ENCODE measurements at regions not wholly inside any gene's neighbourhood (a gene's known extent, or its start where the extent isn't known, plus 50 kb on each side); places are given as distances from the start of the nearest gene placed in this dataset.
A peak's percentile ranks its signal among the peaks of the same experiment; 100 is the strongest.

GRCh38 chr10:78630944-78631838 lies 437.6 kb upstream of the ZMIZ1 start:
- Mint-ChIP-seq H3K4me3 (no peak overlapping the region), H3K27ac (peak overlapping the region in 1 of 6 donors; percentile 62)

GRCh38 chr10:78634389-78634815 lies 434.4 kb upstream of the ZMIZ1 start:
- Mint-ChIP-seq H3K27ac (no peak overlapping the region), H3K4me1 (peaks cover 0 to 6% (median under 1%) of the 10 kb centered on the region in 3 donors), H3K27me3 (peaks cover 0 to 7% (median 0%) of the 10 kb centered on the region in 3 donors)

More at GRCh38 chr10:78630944-78631838, 437.6 kb upstream of the ZMIZ1 start:
- ATAC-seq (ENCODE audit: low read depth in 2 of 2): no peak
- H3K36me3 Mint-ChIP-seq: no peaks in the 10 kb centered on the region
- peaks cover 0 to 11% (median 3%) of the 10 kb centered on the region in 3 donors for H3K4me1 Mint-ChIP-seq
- no peak for DNase-seq
- peaks cover 0 to 14% (median 6%) of the 10 kb centered on the region in 3 donors for H3K27me3 Mint-ChIP-seq
- no peaks in the 10 kb centered on the region for H3K9me3 Mint-ChIP-seq

GRCh38 chr10:78634835-78635234 lies 433.9 kb upstream of the ZMIZ1 start:
- ATAC-seq (ENCODE audit: low read depth in 2 of 2) (no peak), DNase-seq (no peak)
- Mint-ChIP-seq H3K9me3 (no peaks in the 10 kb centered on the region), H3K36me3 (no peaks in the 10 kb centered on the region), H3K4me3 (no peak overlapping the region), H3K27ac (no peak overlapping the region), H3K4me1 (peaks cover 0 to 6% (median 0%) of the 10 kb centered on the region in 3 donors), H3K27me3 (peaks cover 0 to 7% (median 0%) of the 10 kb centered on the region in 3 donors)

More at GRCh38 chr10:78634389-78634815, 434.4 kb upstream of the ZMIZ1 start:
- ATAC-seq (ENCODE audit: low read depth in 2 of 2) (no peak), DNase-seq (no peak)
- H3K9me3 Mint-ChIP-seq: no peaks in the 10 kb centered on the region
- H3K4me3 Mint-ChIP-seq: no peak overlapping the region
- no peaks in the 10 kb centered on the region for H3K36me3 Mint-ChIP-seq

- DNase-seq: no peak
- Mint-ChIP-seq H3K4me3 (no peak overlapping the region), H3K27me3 (peaks cover 0 to 7% (median 0%) of the 10 kb centered on the region in 3 donors), H3K27ac (no peak overlapping the region), H3K9me3 (peaks cover 0 to 5% (median 1%) of the 10 kb centered on the region in 7 donors), H3K4me1 (peaks cover 6 to 9% (median 9%) of the 10 kb centered on the region in 3 donors), H3K36me3 (no peaks in the 10 kb centered on the region)
- no peak for ATAC-seq (ENCODE audit: low read depth in 2 of 2)
Observed at GRCh38 chr10:78639629-78640028, 429.1 kb upstream of the ZMIZ1 start.

- Mint-ChIP-seq H3K4me3 (no peak overlapping the region), H3K27me3 (peaks cover 0 to 7% (median 0%) of the 10 kb centered on the region in 3 donors), H3K9me3 (peaks cover 0 to 12% (median 6%) of the 10 kb centered on the region in 7 donors), H3K36me3 (no peaks in the 10 kb centered on the region), H3K4me1 (peaks cover 6 to 9% (median 8%) of the 10 kb centered on the region in 3 donors), H3K27ac (peak overlapping the region in 1 of 6 donors; percentile 8)
- no peak for DNase-seq
- ATAC-seq (ENCODE audit: low read depth in 2 of 2): peak; percentile 55 to 56
Observed at GRCh38 chr10:78640796-78641636, 427.8 kb upstream of the ZMIZ1 start.

GRCh38 chr10:78641693-78642092 lies 427.1 kb upstream of the ZMIZ1 start:
- Mint-ChIP-seq H3K27ac (peak overlapping the region in 1 of 6 donors; percentile 11), H3K9me3 (peaks cover 0 to 12% (median 6%) of the 10 kb centered on the region in 7 donors), H3K36me3 (no peaks in the 10 kb centered on the region), H3K4me3 (no peak overlapping the region), H3K4me1 (peaks cover 6 to 9% (median 8%) of the 10 kb centered on the region in 3 donors), H3K27me3 (peaks cover 0 to 7% (median 0%) of the 10 kb centered on the region in 3 donors)
- no peak for ATAC-seq (ENCODE audit: low read depth in 2 of 2)
- DNase-seq: no peak

- H3K4me3 Mint-ChIP-seq: no peak overlapping the region
- no peak overlapping the region for H3K27ac Mint-ChIP-seq
- DNase-seq (no peak), ATAC-seq (ENCODE audit: low read depth in 2 of 2) (no peak)
- no peaks in the 10 kb centered on the region for H3K36me3 Mint-ChIP-seq
- H3K4me1 Mint-ChIP-seq: peaks cover 6 to 9% (median 8%) of the 10 kb centered on the region in 3 donors
- peaks cover 0 to 4% (median 3%) of the 10 kb centered on the region in 3 donors for H3K27me3 Mint-ChIP-seq
- peaks cover 0 to 12% (median 6%) of the 10 kb centered on the region in 7 donors for H3K9me3 Mint-ChIP-seq
Observed at GRCh38 chr10:78642269-78642816, 426.4 kb upstream of the ZMIZ1 start.

GRCh38 chr10:78643513-78643912 lies 425.3 kb upstream of the ZMIZ1 start:
- no peak overlapping the region for H3K4me3 Mint-ChIP-seq
- peaks cover 0 to 12% (median 6%) of the 10 kb centered on the region in 7 donors for H3K9me3 Mint-ChIP-seq
- H3K27me3 Mint-ChIP-seq: peaks cover 0 to 14% (median 8%) of the 10 kb centered on the region in 3 donors
- ATAC-seq (ENCODE audit: low read depth in 2 of 2) (no peak), DNase-seq (no peak)
- peaks cover 6 to 9% (median 8%) of the 10 kb centered on the region in 3 donors for H3K4me1 Mint-ChIP-seq
- H3K27ac Mint-ChIP-seq: peak overlapping the region in 1 of 6 donors; percentile 49
- no peaks in the 10 kb centered on the region for H3K36me3 Mint-ChIP-seq

- no peak overlapping the region for H3K4me3 Mint-ChIP-seq
- ATAC-seq (ENCODE audit: low read depth in 2 of 2): no peak
- no peak overlapping the region for H3K27ac Mint-ChIP-seq
- peaks cover 3 to 18% (median 11%) of the 10 kb centered on the region in 3 donors for H3K27me3 Mint-ChIP-seq
- DNase-seq: no peak
- H3K4me1 Mint-ChIP-seq: peaks cover 6 to 9% (median 8%) of the 10 kb centered on the region in 3 donors
- H3K36me3 Mint-ChIP-seq: no peaks in the 10 kb centered on the region
- peaks cover 0 to 12% (median 6%) of the 10 kb centered on the region in 7 donors for H3K9me3 Mint-ChIP-seq
Observed at GRCh38 chr10:78644550-78644949, 424.2 kb upstream of the ZMIZ1 start.

- ATAC-seq (ENCODE audit: low read depth in 2 of 2): no peak
- Mint-ChIP-seq H3K27ac (no peak overlapping the region), H3K9me3 (peaks cover 0 to 12% (median 6%) of the 10 kb centered on the region in 7 donors)
Observed at GRCh38 chr10:78645169-78645686, 423.5 kb upstream of the ZMIZ1 start.

GRCh38 chr10:78645975-78646374 lies 422.8 kb upstream of the ZMIZ1 start:
- Mint-ChIP-seq H3K27me3 (peaks cover 5 to 29% (median 14%) of the 10 kb centered on the region in 3 donors), H3K9me3 (peaks cover 0 to 12% (median 6%) of the 10 kb centered on the region in 7 donors), H3K27ac (no peak overlapping the region), H3K4me3 (no peak overlapping the region), H3K4me1 (peaks cover 6 to 9% (median 8%) of the 10 kb centered on the region in 3 donors), H3K36me3 (no peaks in the 10 kb centered on the region)
- ATAC-seq (ENCODE audit: low read depth in 2 of 2) (no peak), DNase-seq (no peak)

More at GRCh38 chr10:78645169-78645686, 423.5 kb upstream of the ZMIZ1 start:
- no peak for DNase-seq
- H3K36me3 Mint-ChIP-seq: no peaks in the 10 kb centered on the region
- no peak overlapping the region for H3K4me3 Mint-ChIP-seq
- H3K4me1 Mint-ChIP-seq: peaks cover 6 to 9% (median 8%) of the 10 kb centered on the region in 3 donors
- peaks cover 5 to 25% (median 14%) of the 10 kb centered on the region in 3 donors for H3K27me3 Mint-ChIP-seq

- Mint-ChIP-seq H3K4me3 (no peak overlapping the region), H3K4me1 (no peaks in the 10 kb centered on the region), H3K9me3 (peaks cover 0 to 12% (median 6%) of the 10 kb centered on the region in 7 donors), H3K36me3 (no peaks in the 10 kb centered on the region), H3K27me3 (peaks cover 5 to 46% (median 29%) of the 10 kb centered on the region in 3 donors), H3K27ac (no peak overlapping the region)
- DNase-seq (no peak), ATAC-seq (ENCODE audit: low read depth in 2 of 2) (no peak)
Observed at GRCh38 chr10:78648256-78648860, 420.4 kb upstream of the ZMIZ1 start.

Measured in naive B cell (primary cell).